HL-60 (cell line): ENCODE measurements at regions not wholly inside any gene's neighbourhood (a gene's known extent, or its start where the extent isn't known, plus 50 kb on each side); places are given as distances from the start of the nearest gene placed in this dataset.

Experiments used
- DNase-seq, 2 experiments: peaks; one replicate each; pipeline ENCODE4 v3.0.0-alpha.2; 2010 to 2020; ENCODE audit warnings: low read depth in 1 of 2, low spot score in 1 of 2
- H3K27ac ChIP-seq: fragments of 250-450 bp; sonication (Bioruptor Pico); replicated peaks from 2 replicates; pipeline ENCODE4 v1.5.1; 2020; ENCODE audit warnings: mild to moderate bottlenecking, moderate library complexity
- H3K27me3 ChIP-seq: fragments of 250-450 bp; sonication (Bioruptor Pico); 2 replicates; pipeline ENCODE4 v1.5.1; 2021; ENCODE audit warnings: mild to moderate bottlenecking, moderate library complexity; ENCODE audit not compliant: insufficient read depth, poor library complexity, severe bottlenecking
- H3K4me3 ChIP-seq: replicated peaks from 2 replicates; pipeline ENCODE4 v1.5.1; 2011; ENCODE audit warnings: mild to moderate bottlenecking, control low read depth, low read length; ENCODE audit not compliant: insufficient read depth
- GABPA ChIP-seq: IDR thresholded peaks from 2 replicates; pipeline ENCODE4 v1.6.1; 2012; ENCODE audit warnings: low read depth
- POLR2AphosphoS5 ChIP-seq: IDR thresholded peaks from 2 replicates; pipeline ENCODE4 v1.6.1; 2012; ENCODE audit warnings: low read depth
- SPI1 ChIP-seq: IDR thresholded peaks from 2 replicates; pipeline ENCODE4 v1.6.1; 2012; ENCODE audit warnings: low read depth, mild to moderate bottlenecking, borderline replicate concordance
- TF ChIP-seq, protein P1 (sequence below): IDR thresholded peaks from one replicate; pipeline ENCODE4 v1.5.1; 2011; ENCODE audit warnings: low read length, control low read depth, inconsistent platforms; ENCODE audit not compliant: insufficient read depth
- TF ChIP-seq, protein P2 (sequence below): IDR thresholded peaks from 2 replicates; pipeline ENCODE4 v1.6.1; 2012; ENCODE audit warnings: low read depth; ENCODE audit not compliant: insufficient replicate concordance

- H3K4me3 ChIP-seq = no peak overlapping the region
- H3K27ac ChIP-seq = no peak overlapping the region
- no peaks in the 10 kb centered on the region for H3K27me3 ChIP-seq
- DNase-seq = no peak
- TF ChIP-seq, protein P1, sequence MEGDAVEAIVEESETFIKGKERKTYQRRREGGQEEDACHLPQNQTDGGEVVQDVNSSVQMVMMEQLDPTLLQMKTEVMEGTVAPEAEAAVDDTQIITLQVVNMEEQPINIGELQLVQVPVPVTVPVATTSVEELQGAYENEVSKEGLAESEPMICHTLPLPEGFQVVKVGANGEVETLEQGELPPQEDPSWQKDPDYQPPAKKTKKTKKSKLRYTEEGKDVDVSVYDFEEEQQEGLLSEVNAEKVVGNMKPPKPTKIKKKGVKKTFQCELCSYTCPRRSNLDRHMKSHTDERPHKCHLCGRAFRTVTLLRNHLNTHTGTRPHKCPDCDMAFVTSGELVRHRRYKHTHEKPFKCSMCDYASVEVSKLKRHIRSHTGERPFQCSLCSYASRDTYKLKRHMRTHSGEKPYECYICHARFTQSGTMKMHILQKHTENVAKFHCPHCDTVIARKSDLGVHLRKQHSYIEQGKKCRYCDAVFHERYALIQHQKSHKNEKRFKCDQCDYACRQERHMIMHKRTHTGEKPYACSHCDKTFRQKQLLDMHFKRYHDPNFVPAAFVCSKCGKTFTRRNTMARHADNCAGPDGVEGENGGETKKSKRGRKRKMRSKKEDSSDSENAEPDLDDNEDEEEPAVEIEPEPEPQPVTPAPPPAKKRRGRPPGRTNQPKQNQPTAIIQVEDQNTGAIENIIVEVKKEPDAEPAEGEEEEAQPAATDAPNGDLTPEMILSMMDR = no peak
- TF ChIP-seq SPI1 = no peak
- TF ChIP-seq, protein P2, sequence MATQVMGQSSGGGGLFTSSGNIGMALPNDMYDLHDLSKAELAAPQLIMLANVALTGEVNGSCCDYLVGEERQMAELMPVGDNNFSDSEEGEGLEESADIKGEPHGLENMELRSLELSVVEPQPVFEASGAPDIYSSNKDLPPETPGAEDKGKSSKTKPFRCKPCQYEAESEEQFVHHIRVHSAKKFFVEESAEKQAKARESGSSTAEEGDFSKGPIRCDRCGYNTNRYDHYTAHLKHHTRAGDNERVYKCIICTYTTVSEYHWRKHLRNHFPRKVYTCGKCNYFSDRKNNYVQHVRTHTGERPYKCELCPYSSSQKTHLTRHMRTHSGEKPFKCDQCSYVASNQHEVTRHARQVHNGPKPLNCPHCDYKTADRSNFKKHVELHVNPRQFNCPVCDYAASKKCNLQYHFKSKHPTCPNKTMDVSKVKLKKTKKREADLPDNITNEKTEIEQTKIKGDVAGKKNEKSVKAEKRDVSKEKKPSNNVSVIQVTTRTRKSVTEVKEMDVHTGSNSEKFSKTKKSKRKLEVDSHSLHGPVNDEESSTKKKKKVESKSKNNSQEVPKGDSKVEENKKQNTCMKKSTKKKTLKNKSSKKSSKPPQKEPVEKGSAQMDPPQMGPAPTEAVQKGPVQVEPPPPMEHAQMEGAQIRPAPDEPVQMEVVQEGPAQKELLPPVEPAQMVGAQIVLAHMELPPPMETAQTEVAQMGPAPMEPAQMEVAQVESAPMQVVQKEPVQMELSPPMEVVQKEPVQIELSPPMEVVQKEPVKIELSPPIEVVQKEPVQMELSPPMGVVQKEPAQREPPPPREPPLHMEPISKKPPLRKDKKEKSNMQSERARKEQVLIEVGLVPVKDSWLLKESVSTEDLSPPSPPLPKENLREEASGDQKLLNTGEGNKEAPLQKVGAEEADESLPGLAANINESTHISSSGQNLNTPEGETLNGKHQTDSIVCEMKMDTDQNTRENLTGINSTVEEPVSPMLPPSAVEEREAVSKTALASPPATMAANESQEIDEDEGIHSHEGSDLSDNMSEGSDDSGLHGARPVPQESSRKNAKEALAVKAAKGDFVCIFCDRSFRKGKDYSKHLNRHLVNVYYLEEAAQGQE = no peak
- no peak for TF ChIP-seq GABPA
- TF ChIP-seq POLR2AphosphoS5 = no peak
Measured at GRCh38 chr16:87150262-87150661, 166.9 kb downstream of the C16orf95 start.

DNA sequence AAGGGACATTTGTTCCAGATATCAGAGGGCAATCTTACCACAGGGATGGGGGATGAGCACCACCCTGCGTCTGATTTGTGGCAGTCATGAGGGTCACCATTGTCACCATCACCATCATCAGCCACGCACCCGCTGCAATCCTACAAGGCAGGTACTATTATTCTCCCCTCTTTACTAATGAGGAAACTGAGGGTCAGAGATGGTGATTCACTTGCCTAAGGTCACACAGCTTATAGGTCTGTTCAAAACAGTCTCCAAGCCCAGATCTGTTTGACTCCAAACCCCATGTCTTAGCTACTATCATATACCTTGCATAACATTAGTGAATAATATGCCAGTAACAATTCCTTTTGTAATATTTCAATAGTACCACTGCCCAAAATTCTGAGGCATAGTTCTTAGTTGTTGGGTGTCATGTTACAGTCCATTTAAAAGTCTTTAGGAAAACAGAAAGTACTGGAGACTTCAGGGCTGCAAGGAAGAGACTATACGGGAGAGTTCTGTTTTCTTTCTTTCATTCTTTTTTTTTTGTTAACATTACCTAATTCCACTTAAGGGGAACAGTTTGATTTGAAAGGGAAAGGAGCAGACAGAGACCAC, 166.4 kb downstream of the C16orf95 start:
- Histone ChIP-seq H3K27me3 (no peaks in the 10 kb centered on the region), H3K4me3 (no peak overlapping the region), H3K27ac (no peak overlapping the region)
- TF ChIP-seq SPI1 (no peak), POLR2AphosphoS5 (no peak), GABPA (no peak)
- TF ChIP-seq, protein P2 = no peak
- TF ChIP-seq, protein P1 = no peak
- DNase-seq = no peak

- Histone ChIP-seq H3K27me3 (no peaks in the 10 kb centered on the region), H3K27ac (no peak overlapping the region), H3K4me3 (no peak overlapping the region)
- DNase-seq = no peak
- TF ChIP-seq GABPA (no peak), POLR2AphosphoS5 (no peak), SPI1 (no peak)
- TF ChIP-seq, protein P1 = no peak
- TF ChIP-seq, protein P2 = no peak
Measured at GRCh38 chr16:87152221-87152755, 164.9 kb downstream of the C16orf95 start.
